Loucy (cell line): ENCODE measurements at regions not wholly inside any gene's neighbourhood (a gene's known extent, or its start where the extent isn't known, plus 50 kb on each side); places are given as distances from the start of the nearest gene placed in this dataset.

Experiments used
- H2AFZ ChIP-seq: fragments of 200-600 bp; sonication (generic); 2 replicates; pipeline ENCODE4 v1.6.0; 2016; ENCODE audit warnings: antibody characterized with exemption, mild to moderate bottlenecking, low read length, moderate library complexity
- H3F3A ChIP-seq: fragments of 200-600 bp; 2 replicates; pipeline ENCODE4 v1.6.0; 2016; ENCODE audit warnings: antibody characterized with exemption, low read depth, mild to moderate bottlenecking
- H3K27me3 ChIP-seq: fragments of 200-600 bp; sonication (generic); 2 replicates; pipeline ENCODE4 v1.6.1; 2014; ENCODE audit warnings: low read length, mild to moderate bottlenecking; ENCODE audit not compliant: insufficient read depth, poor library complexity, severe bottlenecking
- H3K36me3 ChIP-seq: fragments of 200-600 bp; sonication (generic); 2 replicates; pipeline ENCODE4 v1.6.1; 2016; ENCODE audit warnings: low read length; ENCODE audit not compliant: insufficient read depth
- H3K4me1 ChIP-seq: fragments of 200-600 bp; sonication (generic); 2 replicates; pipeline ENCODE4 v1.5.1; 2014; ENCODE audit warnings: low read length, mild to moderate bottlenecking; ENCODE audit not compliant: insufficient read depth, poor library complexity, severe bottlenecking
- H3K4me2 ChIP-seq: fragments of 200-600 bp; sonication (generic); 2 replicates; pipeline ENCODE4 v1.6.0; 2014; ENCODE audit warnings: antibody characterized with exemption, low read length, low read depth, mild to moderate bottlenecking; ENCODE audit not compliant: poor library complexity, severe bottlenecking
- H3K4me3 ChIP-seq: fragments of 200-600 bp; sonication (generic); 2 replicates; pipeline ENCODE4 v1.5.1; 2014; ENCODE audit warnings: low read length, mild to moderate bottlenecking, mixed read lengths; ENCODE audit not compliant: poor library complexity, severe bottlenecking
- H3K79me2 ChIP-seq: fragments of 200-600 bp; sonication (generic); 2 replicates; pipeline ENCODE4 v1.6.1; 2014; ENCODE audit warnings: low read length; ENCODE audit not compliant: insufficient read depth
- H3K9ac ChIP-seq: fragments of 200-600 bp; sonication (generic); 2 replicates; pipeline ENCODE4 v1.6.0; 2014; ENCODE audit warnings: mild to moderate bottlenecking, low read depth, low read length, moderate library complexity; ENCODE audit not compliant: poor library complexity, severe bottlenecking
- H3K9me2 ChIP-seq: fragments of 200-600 bp; sonication (generic); replicated peaks from 2 replicates; pipeline ENCODE4 v1.6.1; 2016; ENCODE audit warnings: low read depth, low read length, mixed read lengths
- H3K9me3 ChIP-seq: fragments of 200-600 bp; sonication (generic); 2 replicates; pipeline ENCODE4 v1.6.1; 2014; ENCODE audit warnings: mild to moderate bottlenecking, antibody characterized with exemption, low read length, low read depth; ENCODE audit not compliant: insufficient read depth
- H4K20me1 ChIP-seq: fragments of 200-600 bp; sonication (generic); 2 replicates; pipeline ENCODE4 v1.6.0; 2014; ENCODE audit warnings: antibody characterized with exemption, low read length, mild to moderate bottlenecking; ENCODE audit not compliant: insufficient read depth, poor library complexity, severe bottlenecking
- CTCF ChIP-seq: fragments of 200-600 bp; sonication (generic); conservative IDR thresholded peaks from 2 replicates; pipeline ENCODE4 v1.5.1; 2014; ENCODE audit warnings: mild to moderate bottlenecking, antibody characterized with exemption, low read length
- EZH2phosphoT487 ChIP-seq: fragments of 200-600 bp; IDR thresholded peaks from 2 replicates; pipeline ENCODE4 v1.6.1; 2018; ENCODE audit warnings: antibody characterized with exemption, mild to moderate bottlenecking, moderate library complexity, borderline replicate concordance

- Histone ChIP-seq H3K27me3 (no peaks in the 10 kb centered on the region), H3K9ac (no peak overlapping the region), H2AFZ (no peak overlapping the region), H3K4me2 (no peak overlapping the region), H3F3A (no peaks in the 10 kb centered on the region), H3K79me2 (no peaks in the 10 kb centered on the region), H3K9me2 (no peaks in the 10 kb centered on the region), H3K4me3 (no peak overlapping the region), H3K4me1 (no peaks in the 10 kb centered on the region), H3K36me3 (no peaks in the 10 kb centered on the region), H3K9me3 (no peaks in the 10 kb centered on the region), H4K20me1 (no peaks in the 10 kb centered on the region)
- TF ChIP-seq EZH2phosphoT487 (no peak), CTCF (no peak)
These were observed 719.4 kb downstream of the SEMA5A start for GRCh38 chr5:8826508-8826907.

- no peaks in the 10 kb centered on the region for H3K79me2 ChIP-seq
- H3K9me2 ChIP-seq, result no peaks in the 10 kb centered on the region
- H4K20me1 ChIP-seq, result no peaks in the 10 kb centered on the region
- no peak overlapping the region for H2AFZ ChIP-seq
- no peak overlapping the region for H3K4me2 ChIP-seq
- no peaks in the 10 kb centered on the region for H3K27me3 ChIP-seq
- H3K9ac ChIP-seq, result no peak overlapping the region
- H3K9me3 ChIP-seq, result no peaks in the 10 kb centered on the region
- H3F3A ChIP-seq, result no peaks in the 10 kb centered on the region
- no peaks in the 10 kb centered on the region for H3K36me3 ChIP-seq
- TF ChIP-seq EZH2phosphoT487 (no peak), CTCF (no peak)
- H3K4me1 ChIP-seq, result no peaks in the 10 kb centered on the region
- no peak overlapping the region for H3K4me3 ChIP-seq
These were observed 718.2 kb downstream of the SEMA5A start for GRCh38 chr5:8827696-8828095.

GRCh38 chr5:8828596-8829322 is 717.1 kb downstream of the SEMA5A start:
- H3F3A ChIP-seq, result no peaks in the 10 kb centered on the region
- no peak overlapping the region for H3K4me3 ChIP-seq
- H2AFZ ChIP-seq, result no peak overlapping the region
- H3K9me2 ChIP-seq, result no peaks in the 10 kb centered on the region
- no peaks in the 10 kb centered on the region for H3K36me3 ChIP-seq
- H3K9ac ChIP-seq, result no peak overlapping the region
- H3K9me3 ChIP-seq, result no peaks in the 10 kb centered on the region
- H3K27me3 ChIP-seq, result no peaks in the 10 kb centered on the region
- no peaks in the 10 kb centered on the region for H3K79me2 ChIP-seq
- no peaks in the 10 kb centered on the region for H3K4me1 ChIP-seq
- TF ChIP-seq CTCF (no peak), EZH2phosphoT487 (no peak)
- no peaks in the 10 kb centered on the region for H4K20me1 ChIP-seq
- H3K4me2 ChIP-seq, result no peak overlapping the region
